Upper lobe of left lung (tissue), 4 donors: ENCODE measurements at regions not wholly inside any gene's neighbourhood (a gene's known extent, or its start where the extent isn't known, plus 50 kb on each side); places are given as distances from the start of the nearest gene placed in this dataset.

Experiments
- POLR2A ChIP-seq, 4 donors: fragments of 450-650 bp; IDR thresholded peaks; one replicate each; pipeline ENCODE4 v1.5.1; 2016 to 2017; ENCODE audit warnings: antibody characterized with exemption in 4 of 4, mild to moderate bottlenecking in 2 of 4
- POLR2AphosphoS5 ChIP-seq, 2 donors: sonication (generic); formaldehyde crosslinking; IDR thresholded peaks; one replicate each; pipeline ENCODE4 v1.5.1; 2017; ENCODE audit warnings: antibody characterized with exemption in 2 of 2
- TF ChIP-seq, protein P1 (sequence below), 6 experiments: fragments of 450-650 bp in 4 of 6; fragments of 200-600 bp in 2 of 6; sonication (generic) in 2 of 6; IDR thresholded peaks; one replicate each; pipeline ENCODE4 v1.5.1; 2016 to 2019; ENCODE audit warnings: antibody characterized with exemption in 6 of 6

DNA sequence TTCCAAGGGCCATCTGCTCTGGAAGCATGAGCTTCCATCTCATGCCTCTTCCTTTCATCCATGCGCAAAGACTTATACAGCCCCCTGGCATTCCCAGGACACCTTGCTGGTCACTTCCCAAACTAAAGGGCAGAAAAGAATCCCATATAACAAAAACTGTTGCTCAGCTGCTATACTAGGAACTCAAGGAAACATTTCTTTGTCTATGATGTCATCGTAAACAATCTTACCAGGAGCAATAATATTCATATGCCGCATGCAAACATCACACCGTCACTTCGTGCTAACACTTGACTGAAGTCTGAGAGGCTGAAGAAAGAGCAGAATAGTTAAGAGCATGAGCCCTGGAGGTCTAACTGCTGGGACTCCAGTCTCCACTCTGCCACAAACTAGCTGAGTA is 50.5 kb upstream of the CDKN3 start:
- TF ChIP-seq POLR2AphosphoS5 (IDR thresholded peaks at IDR 0.05) (no peak), POLR2A (IDR thresholded peaks at IDR 0.05) (no peak)
- TF ChIP-seq, protein P1, sequence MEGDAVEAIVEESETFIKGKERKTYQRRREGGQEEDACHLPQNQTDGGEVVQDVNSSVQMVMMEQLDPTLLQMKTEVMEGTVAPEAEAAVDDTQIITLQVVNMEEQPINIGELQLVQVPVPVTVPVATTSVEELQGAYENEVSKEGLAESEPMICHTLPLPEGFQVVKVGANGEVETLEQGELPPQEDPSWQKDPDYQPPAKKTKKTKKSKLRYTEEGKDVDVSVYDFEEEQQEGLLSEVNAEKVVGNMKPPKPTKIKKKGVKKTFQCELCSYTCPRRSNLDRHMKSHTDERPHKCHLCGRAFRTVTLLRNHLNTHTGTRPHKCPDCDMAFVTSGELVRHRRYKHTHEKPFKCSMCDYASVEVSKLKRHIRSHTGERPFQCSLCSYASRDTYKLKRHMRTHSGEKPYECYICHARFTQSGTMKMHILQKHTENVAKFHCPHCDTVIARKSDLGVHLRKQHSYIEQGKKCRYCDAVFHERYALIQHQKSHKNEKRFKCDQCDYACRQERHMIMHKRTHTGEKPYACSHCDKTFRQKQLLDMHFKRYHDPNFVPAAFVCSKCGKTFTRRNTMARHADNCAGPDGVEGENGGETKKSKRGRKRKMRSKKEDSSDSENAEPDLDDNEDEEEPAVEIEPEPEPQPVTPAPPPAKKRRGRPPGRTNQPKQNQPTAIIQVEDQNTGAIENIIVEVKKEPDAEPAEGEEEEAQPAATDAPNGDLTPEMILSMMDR (IDR thresholded peaks at IDR 0.05) = no peak
